DOHH2 (cell line): ENCODE measurements at regions not wholly inside any gene's neighbourhood (a gene's known extent, or its start where the extent isn't known, plus 50 kb on each side); places are given as distances from the start of the nearest gene placed in this dataset.

ENCODE experiments used
- H3F3A ChIP-seq: fragments of 200-600 bp; sonication (generic), shearing (Covaris generic); 2 replicates; pipeline ENCODE4 v1.6.0; 2016; ENCODE audit warnings: antibody characterized with exemption, mild to moderate bottlenecking; ENCODE audit not compliant: control insufficient read depth, insufficient read depth
- H3K27ac ChIP-seq: fragments of 200-600 bp; sonication (generic); 2 replicates; pipeline ENCODE4 v1.5.1; 2014; ENCODE audit warnings: low read depth, mild to moderate bottlenecking, low read length, moderate library complexity
- H3K27me3 ChIP-seq: fragments of 200-600 bp; sonication (generic); 2 replicates; pipeline ENCODE4 v1.6.1; 2014; ENCODE audit warnings: mild to moderate bottlenecking, low read length, mixed read lengths; ENCODE audit not compliant: control insufficient read depth
- H3K36me3 ChIP-seq: fragments of 200-600 bp; sonication (generic); 2 replicates; pipeline ENCODE4 v1.6.1; 2014; ENCODE audit warnings: mild to moderate bottlenecking, low read length, moderate library complexity, mixed read lengths; ENCODE audit not compliant: control insufficient read depth
- H3K4me1 ChIP-seq: fragments of 200-600 bp; sonication (generic); 2 replicates; pipeline ENCODE4 v1.6.1; 2014; ENCODE audit warnings: mild to moderate bottlenecking, low read length, mixed read lengths; ENCODE audit not compliant: control insufficient read depth
- H3K4me2 ChIP-seq: fragments of 200-600 bp; sonication (generic); 2 replicates; pipeline ENCODE4 v1.6.0; 2014; ENCODE audit warnings: mild to moderate bottlenecking, low read length, moderate library complexity
- H3K4me3 ChIP-seq: fragments of 200-600 bp; sonication (generic); 2 replicates; pipeline ENCODE4 v1.5.1; 2014; ENCODE audit warnings: mild to moderate bottlenecking, low read length, mixed read lengths
- H3K79me2 ChIP-seq: fragments of 200-600 bp; sonication (generic); 2 replicates; pipeline ENCODE4 v1.6.1; 2014; ENCODE audit warnings: mild to moderate bottlenecking, low read length, mixed read lengths; ENCODE audit not compliant: control insufficient read depth
- H3K9me2 ChIP-seq: fragments of 200-600 bp; sonication (generic); replicated peaks from 2 replicates; pipeline ENCODE4 v1.6.1; 2014; ENCODE audit warnings: mild to moderate bottlenecking, low read length, mixed read lengths; ENCODE audit not compliant: control insufficient read depth
- H3K9me3 ChIP-seq: fragments of 200-600 bp; sonication (generic); 2 replicates; pipeline ENCODE4 v1.6.1; 2014; ENCODE audit warnings: antibody characterized with exemption, low read length, mixed read lengths; ENCODE audit not compliant: control insufficient read depth, insufficient read depth
- H4K20me1 ChIP-seq: fragments of 200-600 bp; sonication (generic); 2 replicates; pipeline ENCODE4 v1.6.0; 2014; ENCODE audit warnings: low read depth, mild to moderate bottlenecking, antibody characterized with exemption, low read length, moderate library complexity; ENCODE audit not compliant: control insufficient read depth, insufficient read depth
- EZH2phosphoT487 ChIP-seq: fragments of 200-600 bp; sonication (generic); IDR thresholded peaks from 2 replicates; pipeline ENCODE4 v1.6.1; 2017; ENCODE audit warnings: borderline replicate concordance, mild to moderate bottlenecking, antibody characterized with exemption, low read length, moderate library complexity, mixed read lengths
- TF ChIP-seq, protein P1 (sequence below): fragments of 200-600 bp; sonication (generic); IDR thresholded peaks from one replicate; pipeline ENCODE4 v1.5.1; 2014; ENCODE audit warnings: antibody characterized with exemption, mild to moderate bottlenecking, low read depth, low read length; ENCODE audit not compliant: poor library complexity, severe bottlenecking

DNA sequence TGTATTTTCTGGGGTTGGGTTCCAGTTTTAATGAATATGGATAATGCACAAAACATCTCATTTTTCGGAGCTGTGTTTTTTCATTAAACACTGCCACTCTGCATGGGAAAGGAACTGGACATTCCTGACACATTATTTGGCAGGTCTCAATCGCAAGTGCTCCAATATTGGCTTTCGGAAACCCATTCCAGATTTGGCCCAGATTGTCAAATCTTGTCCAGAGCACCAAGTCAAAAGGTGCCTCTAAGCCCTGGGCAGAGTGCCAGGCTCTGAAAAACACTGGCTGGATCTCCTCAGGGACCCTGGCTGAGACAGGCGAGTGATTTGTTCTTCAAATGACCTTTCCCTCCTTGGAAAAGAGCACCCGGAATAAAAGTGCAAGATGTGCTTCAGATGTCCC is 68.4 kb upstream of the MRPS6 start:
- Histone ChIP-seq H3K27ac (no peak overlapping the region), H3K79me2 (no peaks in the 10 kb centered on the region), H3K9me3 (no peaks in the 10 kb centered on the region), H3F3A (no peaks in the 10 kb centered on the region), H3K4me2 (no peak overlapping the region), H4K20me1 (no peaks in the 10 kb centered on the region), H3K9me2 (no peaks in the 10 kb centered on the region), H3K36me3 (no peaks in the 10 kb centered on the region), H3K4me3 (no peak overlapping the region), H3K27me3 (no peaks in the 10 kb centered on the region), H3K4me1 (no peaks in the 10 kb centered on the region)
- TF ChIP-seq, protein P1, sequence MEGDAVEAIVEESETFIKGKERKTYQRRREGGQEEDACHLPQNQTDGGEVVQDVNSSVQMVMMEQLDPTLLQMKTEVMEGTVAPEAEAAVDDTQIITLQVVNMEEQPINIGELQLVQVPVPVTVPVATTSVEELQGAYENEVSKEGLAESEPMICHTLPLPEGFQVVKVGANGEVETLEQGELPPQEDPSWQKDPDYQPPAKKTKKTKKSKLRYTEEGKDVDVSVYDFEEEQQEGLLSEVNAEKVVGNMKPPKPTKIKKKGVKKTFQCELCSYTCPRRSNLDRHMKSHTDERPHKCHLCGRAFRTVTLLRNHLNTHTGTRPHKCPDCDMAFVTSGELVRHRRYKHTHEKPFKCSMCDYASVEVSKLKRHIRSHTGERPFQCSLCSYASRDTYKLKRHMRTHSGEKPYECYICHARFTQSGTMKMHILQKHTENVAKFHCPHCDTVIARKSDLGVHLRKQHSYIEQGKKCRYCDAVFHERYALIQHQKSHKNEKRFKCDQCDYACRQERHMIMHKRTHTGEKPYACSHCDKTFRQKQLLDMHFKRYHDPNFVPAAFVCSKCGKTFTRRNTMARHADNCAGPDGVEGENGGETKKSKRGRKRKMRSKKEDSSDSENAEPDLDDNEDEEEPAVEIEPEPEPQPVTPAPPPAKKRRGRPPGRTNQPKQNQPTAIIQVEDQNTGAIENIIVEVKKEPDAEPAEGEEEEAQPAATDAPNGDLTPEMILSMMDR, result no peak
- no peak for TF ChIP-seq EZH2phosphoT487

DNA sequence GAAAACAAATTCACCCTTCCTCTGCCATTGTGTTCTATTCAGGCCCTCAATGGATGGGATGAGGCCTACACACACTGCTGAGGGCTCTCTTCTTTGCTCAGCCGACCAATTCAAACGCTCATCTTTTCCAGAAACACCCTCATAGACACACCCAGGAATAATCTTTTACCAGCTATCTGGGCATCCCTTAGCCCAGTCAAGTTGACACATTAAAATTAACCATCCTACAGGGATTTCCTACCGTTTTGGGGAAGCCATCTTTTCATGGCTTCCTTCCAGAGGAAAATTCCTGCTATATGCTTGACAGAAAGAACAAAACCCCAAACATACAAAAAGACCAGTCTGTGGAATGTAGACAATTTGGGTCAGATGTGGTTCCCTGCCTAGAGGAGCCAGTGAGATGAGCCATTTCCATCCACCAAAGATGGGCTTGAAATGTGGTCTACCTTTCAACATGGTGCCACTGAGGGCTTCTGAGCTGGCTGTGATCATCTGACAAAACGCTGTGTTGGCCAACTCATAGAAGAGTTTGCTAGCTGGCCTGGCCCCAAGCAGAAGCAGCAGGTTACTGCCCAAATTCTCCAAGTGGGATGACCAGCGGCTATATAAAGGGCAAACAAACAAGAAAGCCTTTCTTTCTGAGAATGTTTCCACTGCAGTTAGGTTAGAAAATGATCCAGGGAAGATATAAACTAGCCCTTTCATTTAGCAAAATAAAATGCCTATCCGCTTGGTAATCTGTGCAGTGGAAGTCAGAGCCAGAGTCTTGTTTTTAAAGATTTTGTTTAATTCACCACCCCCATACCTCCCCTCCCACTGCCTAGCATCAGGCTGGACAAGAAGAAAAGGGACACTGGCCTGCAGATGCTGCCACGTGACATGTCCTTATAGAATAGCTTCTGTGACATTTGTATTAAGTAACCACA is 69.1 kb upstream of the MRPS6 start:
- no peaks in the 10 kb centered on the region for H3K4me1 ChIP-seq
- H3K79me2 ChIP-seq, result no peaks in the 10 kb centered on the region
- no peaks in the 10 kb centered on the region for H3K9me3 ChIP-seq
- no peak overlapping the region for H3K4me2 ChIP-seq
- H3K9me2 ChIP-seq, result no peaks in the 10 kb centered on the region
- H3K36me3 ChIP-seq, result no peaks in the 10 kb centered on the region
- no peak for TF ChIP-seq EZH2phosphoT487
- TF ChIP-seq, protein P1, result no peak
- no peak overlapping the region for H3K27ac ChIP-seq
- no peaks in the 10 kb centered on the region for H3F3A ChIP-seq
- H4K20me1 ChIP-seq, result no peaks in the 10 kb centered on the region
- no peak overlapping the region for H3K4me3 ChIP-seq
- H3K27me3 ChIP-seq, result no peaks in the 10 kb centered on the region

DNA sequence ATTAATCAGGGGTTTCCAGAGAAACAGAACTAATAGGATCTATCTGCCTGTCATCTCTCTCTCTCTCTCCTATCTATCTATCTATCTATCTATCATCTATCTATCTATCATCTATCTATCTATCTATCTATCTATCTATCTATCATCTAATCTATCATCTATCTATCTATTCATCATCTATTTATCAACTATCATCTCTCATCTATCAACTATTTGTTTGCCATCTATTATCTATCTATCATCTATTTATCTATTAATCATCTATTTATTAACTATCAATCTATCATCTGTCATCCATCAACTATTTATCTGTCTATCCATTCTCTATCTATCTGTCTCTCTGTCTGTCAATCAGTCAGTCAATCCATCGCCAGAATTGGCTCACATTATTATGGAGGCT is 70.0 kb upstream of the MRPS6 start:
- no peak overlapping the region for H3K27ac ChIP-seq
- H3F3A ChIP-seq, result no peaks in the 10 kb centered on the region
- H3K9me3 ChIP-seq, result no peaks in the 10 kb centered on the region
- no peak overlapping the region for H3K4me2 ChIP-seq
- no peaks in the 10 kb centered on the region for H3K4me1 ChIP-seq
- no peaks in the 10 kb centered on the region for H3K27me3 ChIP-seq
- no peaks in the 10 kb centered on the region for H3K79me2 ChIP-seq
- no peaks in the 10 kb centered on the region for H3K9me2 ChIP-seq
- H3K4me3 ChIP-seq, result no peak overlapping the region
- H3K36me3 ChIP-seq, result no peaks in the 10 kb centered on the region
- H4K20me1 ChIP-seq, result no peaks in the 10 kb centered on the region
- no peak for TF ChIP-seq EZH2phosphoT487
- TF ChIP-seq, protein P1, result no peak
